ENCODE measurements at regions not wholly inside any gene's neighbourhood (a gene's known extent, or its start where the extent isn't known, plus 50 kb on each side); places are given as distances from the start of the nearest gene placed in this dataset.

DNA sequence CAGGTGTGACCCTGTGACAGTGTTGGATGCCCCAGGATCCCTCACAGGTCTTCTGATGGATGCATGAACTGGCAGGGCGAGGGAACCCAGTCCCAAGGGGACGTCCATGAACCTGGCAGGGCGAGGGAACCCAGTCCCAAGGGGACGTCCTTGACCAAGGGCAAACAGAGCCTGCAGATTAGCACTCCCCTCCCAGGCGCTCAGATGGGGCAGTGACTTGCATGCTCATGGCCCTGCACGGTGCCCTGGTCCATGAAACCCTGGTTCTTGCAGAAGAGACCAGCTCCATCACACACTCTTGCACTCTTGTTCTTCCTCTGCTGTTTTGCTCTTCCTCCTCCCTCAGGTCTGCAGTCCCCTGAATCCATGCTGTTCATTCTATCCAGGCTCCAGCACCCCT is 192.7 kb downstream of the GALR1 start:
- in situ Hi-C loops (cut with HindIII; ENCODE audit: extremely low pct_ligation_motif_present, low pct_unique_long_range_greater_than_20kb): no loop called here
- no peaks in the 10 kb centered on the region for H4K20me1 ChIP-seq (ENCODE audit: insufficient read depth, low read length)
- H3K9ac ChIP-seq (ENCODE audit: insufficient read depth, low read depth, low read length): no peak overlapping the region
- intact Hi-C loops (cut with micrococcal nuclease; ENCODE audit: unreplicated experiment): no loop called here
- H3K4me3 ChIP-seq (replicated peaks in 1 of 3; ENCODE audit: insufficient read depth in 1 of 3, low read depth in 2 of 3, low read length in 3 of 3): no peak overlapping the region
- no peaks in the 10 kb centered on the region for H3K9me3 ChIP-seq (ENCODE audit: low read length)
- TF ChIP-seq CENPX (CRISPR knock-in tag; IDR thresholded peaks at IDR 0.05) (no peak), IKZF1 (IDR thresholded peaks at IDR 0.05) (no peak), ZNF615 (CRISPR knock-in tag; IDR thresholded peaks at IDR 0.05; ENCODE audit: borderline replicate concordance) (no peak), FOSL2 (CRISPR knock-in tag; IDR thresholded peaks at IDR 0.05) (no peak), DPF2 (CRISPR knock-in tag; IDR thresholded peaks at IDR 0.05; ENCODE audit: borderline replicate concordance, low read depth) (no peak), FOXO4 (CRISPR knock-in tag; conservative IDR thresholded peaks at IDR 0.05) (no peak), ZNF44 (CRISPR knock-in tag; IDR thresholded peaks at IDR 0.05) (no peak), ZHX2 (IDR thresholded peaks at IDR 0.05; ENCODE audit: low read depth) (no peak), ZHX2 (CRISPR knock-in tag; IDR thresholded peaks at IDR 0.05; ENCODE audit: borderline replicate concordance) (no peak), ZNF557 (CRISPR knock-in tag; IDR thresholded peaks at IDR 0.05) (no peak), SNAPC2 (CRISPR knock-in tag; IDR thresholded peaks at IDR 0.05) (no peak), SOX6 (IDR thresholded peaks at IDR 0.05) (no peak), SOX6 (CRISPR knock-in tag; IDR thresholded peaks at IDR 0.05) (no peak)
- TF ChIP-seq, protein P1, sequence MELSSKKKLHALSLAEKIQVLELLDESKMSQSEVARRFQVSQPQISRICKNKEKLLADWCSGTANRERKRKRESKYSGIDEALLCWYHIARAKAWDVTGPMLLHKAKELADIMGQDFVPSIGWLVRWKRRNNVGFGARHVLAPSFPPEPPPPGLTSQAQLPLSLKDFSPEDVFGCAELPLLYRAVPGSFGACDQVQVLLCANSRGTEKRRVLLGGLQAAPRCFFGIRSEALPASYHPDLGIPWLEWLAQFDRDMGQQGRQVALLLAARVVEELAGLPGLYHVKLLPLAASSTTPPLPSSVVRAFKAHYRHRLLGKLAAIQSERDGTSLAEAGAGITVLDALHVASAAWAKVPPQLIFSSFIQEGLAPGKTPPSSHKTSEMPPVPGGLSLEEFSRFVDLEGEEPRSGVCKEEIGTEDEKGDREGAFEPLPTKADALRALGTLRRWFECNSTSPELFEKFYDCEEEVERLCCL (CRISPR knock-in tag; IDR thresholded peaks at IDR 0.05; ENCODE audit: borderline replicate concordance): no peak
- TF ChIP-seq, protein P2, sequence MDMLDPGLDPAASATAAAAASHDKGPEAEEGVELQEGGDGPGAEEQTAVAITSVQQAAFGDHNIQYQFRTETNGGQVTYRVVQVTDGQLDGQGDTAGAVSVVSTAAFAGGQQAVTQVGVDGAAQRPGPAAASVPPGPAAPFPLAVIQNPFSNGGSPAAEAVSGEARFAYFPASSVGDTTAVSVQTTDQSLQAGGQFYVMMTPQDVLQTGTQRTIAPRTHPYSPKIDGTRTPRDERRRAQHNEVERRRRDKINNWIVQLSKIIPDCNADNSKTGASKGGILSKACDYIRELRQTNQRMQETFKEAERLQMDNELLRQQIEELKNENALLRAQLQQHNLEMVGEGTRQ (IDR thresholded peaks at IDR 0.05; ENCODE audit: low read depth, low read length): no peak
- TF ChIP-seq, protein P2 (CRISPR knock-in tag; IDR thresholded peaks at IDR 0.05; ENCODE audit: borderline replicate concordance): no peak
- H3K4me1 ChIP-seq (ENCODE audit: insufficient read depth, low read length): no peaks in the 10 kb centered on the region
- H3K79me2 ChIP-seq (ENCODE audit: insufficient read depth, low read length): no peaks in the 10 kb centered on the region
- BruUV-seq (replicated peaks): no TSS peak
- no peak for FAIRE-seq
- H2AFZ ChIP-seq (ENCODE audit: low read length): no peak overlapping the region
- WGBS (ENCODE audit: low lambda C conversion rate): 0% methylated on average over 2 of the region's 6 CpGs
- no peak for ATAC-seq
- CTCF ChIA-PET (ENCODE audit: low intra/inter-chr PET ratio, low total read pairs): no interaction called here
- no peaks in the 10 kb centered on the region for H3K36me3 ChIP-seq (replicated peaks in 1 of 2; ENCODE audit: control insufficient read depth in 1 of 2, insufficient read depth in 2 of 2, low read length in 2 of 2)
- DNase-seq (ENCODE audit: low spot score): no peak
- no peaks in the 10 kb centered on the region; a peak in 3 of 5 replicates for H3K27me3 ChIP-seq (ENCODE audit: control insufficient read depth in 1 of 2, insufficient read depth in 2 of 2, low read length in 2 of 2)
- no peak overlapping the region for H3K27ac ChIP-seq (ENCODE audit: extremely low read length, insufficient read depth, low read length)
- POLR2A ChIA-PET: no interaction called here
- H3K4me2 ChIP-seq (ENCODE audit: low read depth, low read length): no peak overlapping the region

Data from HepG2 (cell line).